Activated T-cell treated with anti-CD3 and anti-CD28 coated beads for 48 hours (primary cell): ENCODE measurements at regions not wholly inside any gene's neighbourhood (a gene's known extent, or its start where the extent isn't known, plus 50 kb on each side); places are given as distances from the start of the nearest gene placed in this dataset.
"Not testable (repeated sequence)": the region's sequence is repeated elsewhere in the genome, so short reads cannot be mapped to it uniquely, and the experiment has no call there.

Source experiments
- DNase-seq: peaks from one replicate; pipeline ENCODE4 v3.0.0-alpha.2; 2020; ENCODE audit warnings: low read depth

- DNase-seq, result no peak
These were observed 278.3 kb downstream of the KCNJ2 start for GRCh38 chr17:70447588-70447987.

- DNase-seq, result not testable (repeated sequence)
These were observed 283.7 kb downstream of the KCNJ2 start for GRCh38 chr17:70453075-70453474.

DNA sequence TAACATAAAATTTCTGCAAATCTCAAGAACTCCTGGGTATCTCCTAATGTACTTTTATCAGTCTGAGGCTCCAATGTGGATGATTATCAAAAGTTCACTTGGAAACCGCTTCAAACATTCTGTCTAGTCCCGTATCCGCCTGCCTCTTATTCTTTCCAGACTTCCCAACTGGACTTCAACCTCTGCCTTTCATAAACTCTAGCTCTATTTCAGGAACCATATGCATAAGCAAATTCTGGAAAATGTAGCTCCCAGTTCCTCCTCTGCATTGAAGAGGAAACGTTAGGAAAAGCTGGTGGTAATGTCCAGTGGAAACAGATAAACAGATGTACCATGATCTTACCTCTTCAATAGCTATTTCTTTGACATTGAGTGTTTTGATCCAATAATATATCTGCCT, 285.0 kb downstream of the KCNJ2 start:
- no peak for DNase-seq

- DNase-seq, result no peak
These were observed 285.6 kb downstream of the KCNJ2 start for GRCh38 chr17:70454908-70455307.

DNA sequence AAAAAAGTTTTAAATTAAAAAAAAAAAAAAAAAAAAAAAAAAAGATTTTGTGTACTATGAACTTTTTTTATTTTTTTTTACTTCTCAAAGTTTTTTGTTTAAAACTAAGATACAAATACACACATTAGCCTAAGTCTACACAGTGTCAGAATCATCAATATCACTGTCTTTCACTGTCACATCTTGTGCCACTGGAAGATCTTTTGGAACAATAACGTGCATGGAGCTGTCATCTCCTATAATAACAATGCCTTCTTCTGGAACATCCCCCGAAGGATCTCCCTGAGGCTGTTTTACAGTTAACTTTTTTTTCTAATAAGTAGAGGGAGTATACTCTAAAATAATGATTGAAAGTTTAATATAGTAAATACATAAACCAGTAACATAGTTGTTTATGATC, 295.7 kb downstream of the KCNJ2 start:
- DNase-seq, result no peak

DNA sequence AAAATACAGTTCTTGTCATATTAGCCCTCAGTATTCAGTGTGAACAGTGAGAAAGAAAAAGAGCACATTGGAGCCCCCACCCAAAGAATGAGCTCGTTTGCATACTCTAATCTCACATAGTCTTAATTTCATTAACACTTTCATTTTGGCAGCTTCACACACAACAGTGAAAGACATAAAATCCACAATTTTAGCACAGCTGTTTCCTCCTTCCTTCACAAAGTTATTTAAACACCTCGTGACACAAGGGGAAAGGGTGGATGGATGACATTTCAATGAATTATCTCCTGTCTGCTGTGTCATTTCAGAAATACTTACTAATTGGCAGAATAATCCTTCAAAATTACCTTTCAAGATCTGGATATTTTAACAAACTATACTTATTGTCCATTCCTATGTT, 299.3 kb downstream of the KCNJ2 start:
- DNase-seq, result no peak

GRCh38 chr17:70473049-70473448, 303.7 kb downstream of the KCNJ2 start:
- DNase-seq, result no peak

GRCh38 chr17:70476368-70476767, 307.0 kb downstream of the KCNJ2 start:
- DNase-seq, result no peak

DNA sequence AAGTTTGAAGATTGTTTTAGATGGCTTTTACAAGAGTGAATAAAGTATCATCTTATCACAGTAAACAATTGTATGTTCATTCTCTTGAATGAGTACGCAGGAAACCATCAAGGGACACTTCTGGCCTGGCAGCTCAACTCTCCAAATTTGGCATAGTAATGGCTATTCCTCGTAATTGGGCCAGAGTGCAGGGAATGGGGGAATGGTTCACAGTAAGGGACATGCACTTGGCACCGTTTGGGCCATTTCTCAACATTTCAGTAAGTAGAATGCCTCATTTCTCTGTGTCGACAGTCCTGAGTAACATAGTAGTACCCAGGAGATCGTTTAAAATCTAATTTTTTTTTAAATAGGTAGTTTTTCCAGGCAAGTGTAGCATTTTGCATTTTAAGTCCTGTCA, 309.6 kb downstream of the KCNJ2 start:
- DNase-seq, result no peak

DNA sequence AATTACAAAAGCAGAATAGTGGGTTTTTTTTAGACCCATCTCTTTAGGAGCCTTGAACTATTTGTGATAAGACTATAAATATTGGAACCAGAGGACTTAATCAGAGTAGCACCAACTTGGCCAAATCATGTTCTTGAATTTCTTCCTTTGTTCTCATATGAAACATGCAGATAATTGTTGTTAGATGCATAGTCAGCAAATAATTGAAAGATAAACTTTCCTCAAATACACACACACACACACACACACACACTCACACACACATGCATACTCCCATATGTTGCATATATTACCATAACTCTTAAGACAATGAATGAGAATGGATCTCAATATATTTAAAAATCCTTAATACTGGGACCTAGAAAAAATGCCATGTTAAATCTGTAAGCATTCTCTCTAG, 310.4 kb downstream of the KCNJ2 start:
- no peak for DNase-seq

GRCh38 chr17:70483624-70484023, 314.3 kb downstream of the KCNJ2 start:
- DNase-seq, result no peak

DNA sequence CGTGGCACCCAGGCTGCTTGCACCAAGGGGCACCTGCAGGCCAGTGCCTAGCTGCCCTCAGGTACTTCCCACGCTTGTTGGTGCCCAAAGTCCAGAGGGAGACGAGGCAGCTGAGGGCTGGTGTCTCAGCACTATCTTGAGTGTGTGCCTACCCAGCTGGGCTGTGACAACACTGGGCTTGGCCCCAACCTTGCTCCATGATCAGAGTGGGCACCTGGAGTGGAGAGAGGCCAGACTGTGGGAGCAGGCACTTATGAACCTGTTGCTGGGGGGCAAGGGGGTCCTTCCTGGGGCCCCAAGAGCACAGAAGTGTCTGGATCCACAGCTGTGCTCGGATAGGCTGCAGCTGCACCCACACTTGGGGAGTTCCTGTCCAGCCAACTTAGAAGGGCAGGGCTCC, 314.7 kb downstream of the KCNJ2 start:
- DNase-seq, result no peak

DNA sequence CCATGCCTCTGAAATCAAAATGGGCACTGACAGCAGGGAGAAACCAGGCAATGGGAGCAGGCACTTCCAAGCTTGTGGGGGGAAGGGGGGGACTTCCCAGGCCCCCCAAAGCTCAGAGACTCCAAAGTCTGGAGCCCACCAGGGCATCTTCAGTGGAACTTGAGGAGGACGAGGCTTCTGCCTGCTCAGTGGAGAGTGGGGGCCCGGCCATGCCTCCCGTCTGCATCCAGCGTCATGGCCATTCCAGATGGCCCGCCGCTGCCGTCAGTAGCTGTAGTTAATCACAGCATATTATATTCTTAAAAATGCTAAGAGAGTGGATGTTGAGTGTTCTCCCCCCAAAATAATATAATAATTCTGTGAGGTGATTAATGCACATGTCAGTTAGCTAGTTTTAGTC, 315.2 kb downstream of the KCNJ2 start:
- no peak for DNase-seq

GRCh38 chr17:70492368-70492767, 323.0 kb downstream of the KCNJ2 start:
- no peak for DNase-seq

- DNase-seq, result no peak
These were observed 324.0 kb downstream of the KCNJ2 start for GRCh38 chr17:70493277-70493874.

DNA sequence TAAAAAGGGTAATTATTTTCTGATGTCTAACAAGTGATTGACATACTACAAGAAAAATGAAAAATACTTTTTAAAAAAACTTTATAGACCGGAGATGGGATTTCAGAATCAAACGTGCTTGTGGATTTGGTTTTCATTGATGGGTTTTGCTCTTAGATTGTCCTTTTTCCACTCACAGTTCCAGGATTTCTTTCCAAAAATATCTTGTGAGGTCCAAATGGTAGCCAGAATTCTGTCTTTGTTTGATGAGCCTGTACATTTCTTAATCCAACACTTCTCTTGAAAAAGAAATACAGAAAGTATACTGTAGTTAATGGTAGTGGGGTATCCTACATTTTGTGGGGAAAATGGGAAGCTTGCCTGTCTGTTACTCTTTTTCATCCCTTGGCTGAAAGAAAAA, 329.3 kb downstream of the KCNJ2 start:
- no peak for DNase-seq

GRCh38 chr17:70499067-70499786, 329.9 kb downstream of the KCNJ2 start:
- no peak for DNase-seq

DNA sequence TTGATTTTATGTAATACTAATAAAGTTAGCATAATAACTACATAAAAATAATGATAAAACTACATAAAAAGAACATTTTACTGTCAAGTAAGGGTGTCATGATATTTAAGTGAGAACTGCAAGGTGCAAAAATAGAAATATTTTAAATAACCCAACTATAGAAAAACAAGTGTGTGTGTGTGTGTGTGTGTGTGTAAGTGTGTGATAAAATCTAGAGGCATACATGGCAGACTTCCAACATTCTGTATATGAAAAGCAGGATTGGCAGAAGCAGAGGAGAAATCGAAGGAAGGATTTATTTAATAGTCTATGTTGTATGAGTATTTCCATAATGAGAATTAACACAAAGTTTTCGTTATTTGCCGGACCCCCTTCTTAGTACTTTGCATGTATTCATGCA, 334.1 kb downstream of the KCNJ2 start:
- no peak for DNase-seq

GRCh38 chr17:70510288-70510687, 341.0 kb downstream of the KCNJ2 start:
- DNase-seq, result no peak

DNA sequence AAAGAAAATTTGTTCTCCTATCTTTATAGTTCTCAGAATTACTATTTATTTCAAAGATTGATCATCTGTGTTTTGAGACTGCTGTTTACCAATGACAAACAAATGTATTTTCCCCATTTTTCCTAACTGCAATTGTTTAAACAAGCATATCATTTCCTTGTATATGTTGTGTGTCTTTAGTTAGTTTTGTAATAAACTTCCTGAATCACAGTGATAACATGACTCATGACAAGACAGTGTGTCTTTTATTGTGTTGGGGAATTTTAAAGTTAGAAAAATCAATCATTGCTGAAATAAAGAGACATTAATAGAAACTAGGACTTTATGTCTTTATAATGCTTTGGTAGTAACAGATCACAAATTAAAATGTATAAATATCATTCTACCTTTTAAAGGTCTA, 348.5 kb downstream of the KCNJ2 start:
- DNase-seq, result no peak

- DNase-seq, result no peak
These were observed 350.0 kb downstream of the KCNJ2 start for GRCh38 chr17:70519300-70519699.

DNA sequence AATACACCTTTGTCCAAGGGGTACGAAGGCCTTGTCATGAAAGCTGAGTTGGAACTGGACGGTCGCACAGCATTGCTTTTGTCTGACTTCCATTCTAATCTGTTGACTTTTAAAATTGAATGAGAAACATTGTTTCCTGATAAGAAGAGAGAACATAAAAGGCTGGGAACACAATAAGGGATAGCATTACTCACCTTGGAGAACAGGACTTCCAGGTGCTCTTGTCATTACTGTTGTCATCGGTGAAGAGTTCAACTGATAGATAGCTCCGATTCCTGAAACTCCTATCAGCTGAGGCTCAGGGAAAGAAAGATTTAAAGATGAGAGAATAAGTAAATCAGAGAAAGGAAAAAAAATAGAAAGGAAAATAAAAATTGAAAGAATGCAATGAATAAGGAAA, 351.1 kb downstream of the KCNJ2 start:
- no peak for DNase-seq

DNA sequence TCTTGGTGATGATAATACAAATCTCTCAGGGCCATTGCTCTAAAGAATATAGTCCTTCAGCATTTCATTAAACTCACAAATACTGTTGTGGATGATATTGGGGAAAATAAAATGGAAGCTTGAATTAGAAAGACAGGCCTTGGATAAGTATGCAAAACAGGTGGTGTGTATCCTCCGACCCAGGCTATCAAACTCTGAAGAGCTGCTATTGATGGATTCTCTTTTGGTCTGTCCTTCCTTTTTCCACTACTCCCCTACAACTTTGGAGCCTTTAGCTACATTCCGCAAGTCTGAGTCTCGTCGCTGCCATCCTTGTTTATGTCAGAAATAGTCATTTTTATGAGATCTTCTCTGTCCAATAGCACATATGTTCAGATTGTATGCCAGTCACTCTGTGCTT, 351.6 kb downstream of the KCNJ2 start:
- DNase-seq, result no peak

GRCh38 chr17:70521821-70522256, 352.5 kb downstream of the KCNJ2 start:
- no peak for DNase-seq
